Fibroblast of the aortic adventitia (primary cell): ENCODE measurements at regions not wholly inside any gene's neighbourhood (a gene's known extent, or its start where the extent isn't known, plus 50 kb on each side); places are given as distances from the start of the nearest gene placed in this dataset.

ENCODE experiments used
- DNase-seq: peaks from one replicate; pipeline ENCODE4 v3.0.0-alpha.2; 2010; ENCODE audit warnings: low read depth
- H3K4me3 ChIP-seq: 2 replicates; pipeline ENCODE4 v1.5.1; 2011; ENCODE audit warnings: low read depth, mild to moderate bottlenecking, control low read depth, low read length, moderate library complexity
- CTCF ChIP-seq: IDR thresholded peaks from 2 replicates; pipeline ENCODE4 v1.5.1; 2011; ENCODE audit warnings: mild to moderate bottlenecking, low read length, control low read depth, inconsistent platforms; ENCODE audit not compliant: insufficient read depth

GRCh38 chr13:26482451-26483197, 74.9 kb upstream of the WASF3 start:
- H3K4me3 ChIP-seq, result no peak overlapping the region
- DNase-seq, result peak; percentile 83
- peak; percentile 94 for TF ChIP-seq CTCF

- no peak for TF ChIP-seq CTCF
- no peak for DNase-seq
- H3K4me3 ChIP-seq, result no peak overlapping the region
Measured at GRCh38 chr13:26483546-26483945, 73.9 kb upstream of the WASF3 start.

- DNase-seq, result no peak
- no peak overlapping the region for H3K4me3 ChIP-seq
- no peak for TF ChIP-seq CTCF
Measured at GRCh38 chr13:26484196-26484595, 73.3 kb upstream of the WASF3 start.

GRCh38 chr13:26485288-26485687, 72.2 kb upstream of the WASF3 start:
- H3K4me3 ChIP-seq, result no peak overlapping the region
- no peak for TF ChIP-seq CTCF
- no peak for DNase-seq

- peak; percentile 19 for DNase-seq
- H3K4me3 ChIP-seq, result no peak overlapping the region
- TF ChIP-seq CTCF, result no peak
Measured at GRCh38 chr13:26485786-26486185, 71.7 kb upstream of the WASF3 start.

- no peak for TF ChIP-seq CTCF
- DNase-seq, result no peak
- H3K4me3 ChIP-seq, result no peak overlapping the region
Measured at GRCh38 chr13:26486550-26486949, 70.9 kb upstream of the WASF3 start.

GRCh38 chr13:26487781-26488180, 69.7 kb upstream of the WASF3 start:
- no peak for DNase-seq
- H3K4me3 ChIP-seq, result no peak overlapping the region
- TF ChIP-seq CTCF, result no peak
